ENCODE measurements at regions not wholly inside any gene's neighbourhood (a gene's known extent, or its start where the extent isn't known, plus 50 kb on each side); places are given as distances from the start of the nearest gene placed in this dataset.

GRCh38 chr20:50285376-50286173, 94.9 kb downstream of the CEBPB start:
- DNase-seq (ENCODE audit: low read depth, low spot score): peak; percentile 71
- in situ Hi-C loops (cut with HindIII; ENCODE audit: low sequenced_read_pairs): no loop called here
- no peak for TF ChIP-seq CTCF (IDR thresholded peaks at IDR 0.05; ENCODE audit: low read depth, low read length)
- no peak overlapping the region for H3K4me3 ChIP-seq (ENCODE audit: low read depth, low read length)

DNA sequence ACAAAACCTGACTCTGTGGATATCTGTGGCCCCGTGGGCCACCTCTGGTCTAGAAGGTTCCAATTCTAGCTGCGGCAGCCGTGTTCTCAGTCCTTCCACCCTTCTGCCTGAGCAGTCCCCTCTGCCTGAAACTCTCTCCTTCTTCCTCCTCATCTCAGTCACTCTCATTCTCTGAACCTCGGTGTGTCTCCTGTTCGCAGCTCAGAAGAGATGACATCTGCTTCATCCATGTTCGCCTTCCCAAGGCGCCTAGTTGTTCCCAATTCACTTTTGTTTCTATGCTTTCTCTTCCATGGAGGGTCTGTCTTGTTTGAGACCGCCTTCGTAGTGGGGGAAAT, 95.5 kb downstream of the CEBPB start:
- in situ Hi-C loops (cut with HindIII; ENCODE audit: low sequenced_read_pairs): no loop called here
- no peak for DNase-seq (ENCODE audit: low read depth, low spot score)
- TF ChIP-seq CTCF (IDR thresholded peaks at IDR 0.05; ENCODE audit: low read depth, low read length): no peak
- H3K4me3 ChIP-seq (ENCODE audit: low read depth, low read length): no peak overlapping the region

GRCh38 chr20:50286609-50287008, 96.0 kb downstream of the CEBPB start:
- no peak for TF ChIP-seq CTCF (IDR thresholded peaks at IDR 0.05; ENCODE audit: low read depth, low read length)
- H3K4me3 ChIP-seq (ENCODE audit: low read depth, low read length): no peak overlapping the region
- in situ Hi-C loops (cut with HindIII; ENCODE audit: low sequenced_read_pairs): no loop called here
- peak; percentile 79 for DNase-seq (ENCODE audit: low read depth, low spot score)

GRCh38 chr20:50287512-50287911, 96.9 kb downstream of the CEBPB start:
- TF ChIP-seq CTCF (IDR thresholded peaks at IDR 0.05; ENCODE audit: low read depth, low read length): no peak
- no peak overlapping the region for H3K4me3 ChIP-seq (ENCODE audit: low read depth, low read length)
- DNase-seq (ENCODE audit: low read depth, low spot score): no peak
- in situ Hi-C loops (cut with HindIII; ENCODE audit: low sequenced_read_pairs): no loop called here

DNA sequence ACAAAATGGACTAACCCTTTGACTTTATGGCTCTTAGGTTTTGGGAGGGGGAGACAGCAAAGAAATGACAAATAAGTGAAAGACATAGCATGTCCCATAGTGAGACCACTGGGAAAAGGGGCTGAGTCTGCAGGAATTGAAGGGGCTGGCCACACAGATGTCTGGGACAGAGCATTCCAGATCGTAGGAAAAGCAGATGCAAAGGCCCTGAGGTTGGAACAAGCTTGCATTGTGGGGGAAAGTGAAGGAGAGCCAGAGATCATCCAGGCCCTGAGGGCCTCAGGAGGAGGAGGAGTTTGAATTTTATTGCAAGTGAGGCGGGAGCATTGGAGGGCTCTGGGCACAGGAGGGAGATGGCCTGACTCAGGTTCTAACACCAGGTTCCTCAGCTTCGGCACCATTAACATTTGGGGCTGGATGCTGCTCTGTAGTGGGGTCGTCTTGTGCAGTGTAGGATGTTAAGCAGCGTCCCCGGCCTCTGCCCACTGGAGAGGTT, 97.5 kb downstream of the CEBPB start:
- no peak for TF ChIP-seq CTCF (IDR thresholded peaks at IDR 0.05; ENCODE audit: low read depth, low read length)
- H3K4me3 ChIP-seq (ENCODE audit: low read depth, low read length): no peak overlapping the region
- in situ Hi-C loops (cut with HindIII; ENCODE audit: low sequenced_read_pairs): no loop called here
- DNase-seq (ENCODE audit: low read depth, low spot score): no peak

DNA sequence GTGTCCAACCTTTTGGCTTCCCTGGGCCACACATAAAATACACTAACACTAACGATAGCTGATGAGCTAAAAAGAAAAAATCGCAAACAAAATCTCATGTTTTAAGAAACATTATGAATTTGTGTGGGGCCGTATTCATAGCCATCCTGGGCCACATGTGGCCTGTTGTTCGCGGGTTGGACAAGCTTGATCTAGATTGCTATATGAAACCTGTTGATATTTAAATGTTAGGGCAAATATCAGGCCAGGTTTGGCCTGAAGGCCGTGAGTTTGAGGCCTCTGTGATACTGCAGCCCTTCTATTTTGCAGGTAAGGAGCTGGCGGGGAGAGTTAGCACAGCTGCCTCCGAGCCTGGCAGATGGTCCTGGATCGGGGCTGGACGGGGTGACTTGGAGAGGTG, 99.0 kb downstream of the CEBPB start:
- H3K4me3 ChIP-seq (ENCODE audit: low read depth, low read length): no peak overlapping the region
- no peak for DNase-seq (ENCODE audit: low read depth, low spot score)
- in situ Hi-C loops (cut with HindIII; ENCODE audit: low sequenced_read_pairs): no loop called here
- TF ChIP-seq CTCF (IDR thresholded peaks at IDR 0.05; ENCODE audit: low read depth, low read length): no peak

Measured in astrocyte of the spinal cord (primary cell).